HCT116 (cell line): ENCODE measurements at regions not wholly inside any gene's neighbourhood (a gene's known extent, or its start where the extent isn't known, plus 50 kb on each side); places are given as distances from the start of the nearest gene placed in this dataset.

Experiments
- ATAC-seq: fragments of 200-7000 bp; cut with Tn5 transposase; 2 replicates; pipeline ENCODE4 v1.9.1; 2020; ENCODE audit warnings: mild to moderate bottlenecking, moderate library complexity
- BruUV-seq: library from RNA; stranded (reverse); fragments of 400-500 nt; replicated peaks from 2 replicates; lab custom pipeline; 2021; lab: Mats Ljungman, UMichigan
- CTCF ChIA-PET: fragments of 300-600 bp; sonication (Branson Sonifier 250); formaldehyde crosslinking; loops from one replicate; lab custom pipeline; 2021; ENCODE audit warnings: antibody characterized with exemption; lab: Charles Lee
- POLR2A ChIA-PET: fragments of 300-600, 350-600 bp; sonication (Branson Sonifier 250); formaldehyde crosslinking; loops from one replicate; lab custom pipeline; 2021; ENCODE audit warnings: antibody characterized with exemption; lab: Charles Lee
- RAD21 ChIA-PET, 2 experiments: fragments of 300-600 bp; sonication (Branson Sonifier 250); formaldehyde crosslinking; loops; one replicate each; lab custom pipeline; 2023; ENCODE audit warnings: low total read pairs in 2 of 2; ENCODE audit not compliant: uncharacterized antibody in 2 of 2, unreplicated experiment in 2 of 2, low non-redundant PET in 1 of 2; lab: Charles Lee
- DNase-seq: peaks from one replicate; pipeline ENCODE4 v3.0.0-alpha.2; 2010; ENCODE audit warnings: low read depth, low spot score
- H2AFZ ChIP-seq: fragments of 200-600 bp; shearing (Covaris generic), sonication (generic); 2 replicates; pipeline ENCODE4 v1.6.1; 2017; ENCODE audit warnings: low read depth, mixed run types, mixed read lengths, antibody characterized with exemption, low read length; ENCODE audit not compliant: poor library complexity, severe bottlenecking
- H3K27ac ChIP-seq: 2 replicates; pipeline ENCODE4 v1.5.1; 2012; ENCODE audit warnings: low read depth, low read length
- H3K27me3 ChIP-seq: fragments of 200-600 bp; sonication (generic); 2 replicates; pipeline ENCODE4 v1.6.1; 2016; ENCODE audit warnings: mixed run types, low read length, mixed read lengths; ENCODE audit not compliant: insufficient read depth
- H3K36me3 ChIP-seq, 2 experiments: fragments of 200-500 bp in 1 of 2; fragments of 200-600 bp in 1 of 2; sonication (Bioruptor generic) in 1 of 2; sonication (generic) in 1 of 2; 2 replicates each; pipeline versions ENCODE4 v1.5.1 to v1.6.1; 2014 to 2016; ENCODE audit warnings: low read length in 2 of 2, inconsistent platforms in 1 of 2, mixed read lengths in 1 of 2, mixed run types in 1 of 2; ENCODE audit not compliant: insufficient read depth in 2 of 2, control insufficient read depth in 1 of 2
- H3K4me1 ChIP-seq, 2 experiments: fragments of 200-600 bp in 1 of 2; sonication (generic) in 1 of 2; 2 replicates each; pipeline versions ENCODE4 v1.5.1 to v1.6.1; 2012 to 2017; ENCODE audit warnings: low read length in 2 of 2, inconsistent platforms in 1 of 2, mild to moderate bottlenecking in 1 of 2, mixed read lengths in 1 of 2, mixed run types in 1 of 2, moderate library complexity in 1 of 2; ENCODE audit not compliant: insufficient read depth in 2 of 2, control insufficient read depth in 1 of 2
- H3K4me2 ChIP-seq: fragments of 200-600 bp; sonication (generic); 2 replicates; pipeline ENCODE4 v1.6.1; 2017; ENCODE audit warnings: mixed run types, low read length, mixed read lengths
- H3K4me3 ChIP-seq, 2 experiments: fragments of 200-600 bp in 1 of 2; sonication (generic) in 1 of 2; replicated peaks in 1 of 2; 2 replicates each; pipeline ENCODE4 v1.5.1; 2011 to 2016; ENCODE audit warnings: low read length in 2 of 2, control low read depth in 1 of 2, low read depth in 1 of 2, mild to moderate bottlenecking in 1 of 2, mixed read lengths in 1 of 2, mixed run types in 1 of 2
- H3K79me2 ChIP-seq: fragments of 200-600 bp; sonication (generic); 2 replicates; pipeline ENCODE4 v1.6.1; 2017; ENCODE audit warnings: mild to moderate bottlenecking, mixed run types, low read length, moderate library complexity, mixed read lengths; ENCODE audit not compliant: insufficient read depth
- H3K9ac ChIP-seq: fragments of 200-600 bp; sonication (generic); 2 replicates; pipeline ENCODE4 v1.6.1; 2016; ENCODE audit warnings: low read length, mixed read lengths
- H3K9me2 ChIP-seq: fragments of 200-600 bp; sonication (generic), shearing (Covaris generic); 2 replicates; pipeline ENCODE4 v1.6.1; 2017; ENCODE audit warnings: mixed run types, mild to moderate bottlenecking, moderate library complexity; ENCODE audit not compliant: insufficient read depth
- H3K9me3 ChIP-seq, 2 experiments: fragments of 200-500 bp in 1 of 2; fragments of 200-600 bp in 1 of 2; sonication (Bioruptor generic) in 1 of 2; sonication (generic) in 1 of 2; 2 replicates each; pipeline ENCODE4 v1.6.1; 2014 to 2017; ENCODE audit warnings: low read length in 2 of 2, mixed read lengths in 2 of 2, inconsistent platforms in 1 of 2, low read depth in 1 of 2, mild to moderate bottlenecking in 1 of 2, mixed run types in 1 of 2, moderate library complexity in 1 of 2; ENCODE audit not compliant: control insufficient read depth in 1 of 2, insufficient read depth in 1 of 2
- H4K20me1 ChIP-seq: fragments of 200-600 bp; sonication (generic), shearing (Covaris generic); 2 replicates; pipeline ENCODE4 v1.6.1; 2017; ENCODE audit warnings: mixed run types, mild to moderate bottlenecking, moderate library complexity; ENCODE audit not compliant: insufficient read depth
- CBX3 ChIP-seq: IDR thresholded peaks from 2 replicates; pipeline ENCODE4 v1.6.1; 2012; ENCODE audit warnings: low read depth
- CEBPB ChIP-seq: IDR thresholded peaks from 2 replicates; pipeline ENCODE4 v1.6.1; 2012; ENCODE audit warnings: low read depth
- CTCF ChIP-seq, 3 experiments: fragments of 200-600 bp in 1 of 3; sonication (generic) in 1 of 3; IDR thresholded peaks in 2 of 3; conservative IDR thresholded peaks in 1 of 3; 2 replicates each; pipeline ENCODE4 v1.5.1; 2012 to 2017; ENCODE audit warnings: low read depth in 2 of 3, low read length in 2 of 3, antibody characterized with exemption in 1 of 3, borderline replicate concordance in 1 of 3, control low read depth in 1 of 3, mild to moderate bottlenecking in 1 of 3, mixed read lengths in 1 of 3, mixed run types in 1 of 3, moderate library complexity in 1 of 3; ENCODE audit not compliant: insufficient read depth in 1 of 3
- ELF1 ChIP-seq: IDR thresholded peaks from 2 replicates; pipeline ENCODE4 v1.6.1; 2012; ENCODE audit warnings: low read depth, borderline replicate concordance
- EZH2 ChIP-seq: fragments of 200-600 bp; sonication (generic); IDR thresholded peaks from 2 replicates; pipeline ENCODE4 v1.6.1; 2017; ENCODE audit warnings: antibody characterized with exemption, mixed run types
- EZH2phosphoT487 ChIP-seq: fragments of 200-600 bp; IDR thresholded peaks from 2 replicates; pipeline ENCODE4 v1.6.1; 2018; ENCODE audit warnings: antibody characterized with exemption, borderline replicate concordance
- FOSL1 ChIP-seq: IDR thresholded peaks from 2 replicates; pipeline ENCODE4 v1.6.1; 2012; ENCODE audit warnings: low read depth
- JUND ChIP-seq: IDR thresholded peaks from 2 replicates; pipeline ENCODE4 v1.6.1; 2012
- MAX ChIP-seq: IDR thresholded peaks from 2 replicates; pipeline ENCODE4 v1.6.1; 2012
- POLR2A ChIP-seq: IDR thresholded peaks from 2 replicates; pipeline ENCODE4 v1.7.0; 2011; ENCODE audit warnings: borderline replicate concordance; ENCODE audit not compliant: insufficient read depth, insufficient read length; ENCODE audit errors: extremely low read depth
- RAD21 ChIP-seq: IDR thresholded peaks from 2 replicates; pipeline ENCODE4 v1.6.1; 2012; ENCODE audit warnings: low read depth, mild to moderate bottlenecking
- SIN3A ChIP-seq: IDR thresholded peaks from 2 replicates; pipeline ENCODE4 v1.6.1; 2012; ENCODE audit warnings: low read depth
- SP1 ChIP-seq: IDR thresholded peaks from 2 replicates; pipeline ENCODE4 v1.6.1; 2012; ENCODE audit warnings: low read depth
- SRF ChIP-seq: IDR thresholded peaks from 2 replicates; pipeline ENCODE4 v1.6.1; 2012; ENCODE audit warnings: low read depth
- TCF7L2 ChIP-seq: IDR thresholded peaks from 2 replicates; pipeline ENCODE4 v1.7.0; 2011; ENCODE audit warnings: borderline replicate concordance, inconsistent platforms; ENCODE audit not compliant: insufficient read depth, insufficient read length; ENCODE audit errors: extremely low read depth
- YY1 ChIP-seq: IDR thresholded peaks from 2 replicates; pipeline ENCODE4 v1.6.1; 2011; ENCODE audit warnings: low read length, low read depth, moderate library complexity, mild to moderate bottlenecking; ENCODE audit not compliant: insufficient replicate concordance; ENCODE audit errors: extremely low read depth
- ZNF274 ChIP-seq: fragments of 200-500 bp; sonication (Bioruptor generic); IDR thresholded peaks from 2 replicates; pipeline ENCODE4 v1.6.1; 2014; ENCODE audit warnings: mild to moderate bottlenecking, low read depth, low read length, inconsistent platforms
- intact Hi-C: fragments of 100-400 bp; cut with micrococcal nuclease; formaldehyde crosslinking; loops from 2 replicates; pipeline ENCODE4 v1.10.0; 2022

- TF ChIP-seq ZNF274 (no peak), RAD21 (no peak), YY1 (no peak)
These were observed 294.9 kb upstream of the NR2F2 start (continued) for GRCh38 chr15:96035635-96036034.

GRCh38 chr15:96037584-96037983 lies 292.9 kb upstream of the NR2F2 start:
- Histone ChIP-seq H3K27ac (no peak overlapping the region), H3K9me3 (no peaks in the 10 kb centered on the region), H3K4me1 (no peaks in the 10 kb centered on the region), H3K27me3 (no peaks in the 10 kb centered on the region), H3K4me3 (no peak overlapping the region), H3K36me3 (no peaks in the 10 kb centered on the region), H3K79me2 (no peaks in the 10 kb centered on the region)
- no peak for ATAC-seq
- intact Hi-C loops: no loop called here
- POLR2A ChIA-PET: no interaction called here
- RAD21 ChIA-PET: no interaction called here
- TF ChIP-seq CBX3: no peak
- no peak for TF ChIP-seq JUND
- no peak for TF ChIP-seq FOSL1
- no peak for TF ChIP-seq SRF
- no peak for TF ChIP-seq EZH2phosphoT487
- TF ChIP-seq SIN3A: no peak
- TF ChIP-seq TCF7L2: no peak
- no peak for TF ChIP-seq EZH2
- TF ChIP-seq RAD21: no peak
- TF ChIP-seq MAX: no peak
- TF ChIP-seq CTCF (IDR thresholded peaks at IDR 0.05 in 2 of 3, conservative IDR thresholded peaks at IDR 0.05 in 1 of 3; ENCODE audit: borderline replicate concordance in 1 of 3, insufficient read depth in 1 of 3, low read depth in 2 of 3, low read length in 2 of 3): no peak
- no peak for TF ChIP-seq POLR2A
- no peak for TF ChIP-seq ELF1
- TF ChIP-seq CEBPB: no peak
- TF ChIP-seq SP1: no peak
- TF ChIP-seq, all 23 proteins: peak for 0
- DNase-seq: no peak
- CTCF ChIA-PET: interaction anchor here (1.2 kb wide), 1 partner anchor 8 kb away, joined by 3 read pairs; no protein-coding TSS in a partner anchor
- Histone ChIP-seq H3K9ac (no peak overlapping the region), H3K4me2 (no peak overlapping the region), H3K9me2 (no peaks in the 10 kb centered on the region), H2AFZ (no peak overlapping the region), H4K20me1 (no peaks in the 10 kb centered on the region)
- BruUV-seq: no TSS peak
